HG03175 (cell line): ENCODE measurements at regions not wholly inside any gene's neighbourhood (a gene's known extent, or its start where the extent isn't known, plus 50 kb on each side); places are given as distances from the start of the nearest gene placed in this dataset.

ENCODE experiments used
- ATAC-seq: cut with Tn5 transposase; IDR thresholded peaks from one replicate; pipeline ENCODE4 v1.9.1; 2021; ENCODE audit warnings: mild to moderate bottlenecking, moderate library complexity; ENCODE audit not compliant: unreplicated experiment

GRCh38 chr2:120986898-120987650 lies 251.4 kb downstream of the GLI2 start:
- ATAC-seq, result no peak

- ATAC-seq, result no peak
Measured at GRCh38 chr2:120988051-120988699, 252.5 kb downstream of the GLI2 start.

- ATAC-seq, result no peak
Measured at GRCh38 chr2:120988700-120989511, 253.2 kb downstream of the GLI2 start.

- ATAC-seq, result no peak
Measured at GRCh38 chr2:120989512-120990441, 254.1 kb downstream of the GLI2 start.

- no peak for ATAC-seq
Measured at GRCh38 chr2:120990451-120990871, 254.8 kb downstream of the GLI2 start.

GRCh38 chr2:120991441-120991840 lies 255.8 kb downstream of the GLI2 start:
- ATAC-seq, result no peak

- ATAC-seq, result no peak
Measured at GRCh38 chr2:120992791-120993555, 257.3 kb downstream of the GLI2 start.

- no peak for ATAC-seq
Measured at GRCh38 chr2:120993661-120994060, 258.0 kb downstream of the GLI2 start.

GRCh38 chr2:120994301-120994995 lies 258.8 kb downstream of the GLI2 start:
- ATAC-seq, result no peak

- ATAC-seq, result no peak
Measured at GRCh38 chr2:120995152-120995551, 259.5 kb downstream of the GLI2 start.

GRCh38 chr2:120995656-120996190 lies 260.1 kb downstream of the GLI2 start:
- ATAC-seq, result no peak

GRCh38 chr2:120999377-121000097 lies 263.9 kb downstream of the GLI2 start:
- no peak for ATAC-seq

GRCh38 chr2:121000804-121001203 lies 265.1 kb downstream of the GLI2 start:
- no peak for ATAC-seq

- no peak for ATAC-seq
Measured at GRCh38 chr2:121001641-121002040, 266.0 kb downstream of the GLI2 start.

- no peak for ATAC-seq
Measured at GRCh38 chr2:121002597-121002996, 266.9 kb downstream of the GLI2 start.

- no peak for ATAC-seq
Measured at GRCh38 chr2:121003391-121003790, 267.7 kb downstream of the GLI2 start.

- ATAC-seq, result no peak
Measured at GRCh38 chr2:121004359-121004758, 268.7 kb downstream of the GLI2 start.

- ATAC-seq, result no peak
Measured at GRCh38 chr2:121004950-121005349, 269.3 kb downstream of the GLI2 start.
